Natural killer cell treated with Interleukin-12 subunit alpha and Interleukin-12 subunit beta and Interleukin-15 and Interleukin-18, amount 100 ng/mL, for 72 hours (primary cell): ENCODE measurements at regions not wholly inside any gene's neighbourhood (a gene's known extent, or its start where the extent isn't known, plus 50 kb on each side); places are given as distances from the start of the nearest gene placed in this dataset.
"Not testable (repeated sequence)": the region's sequence is repeated elsewhere in the genome, so short reads cannot be mapped to it uniquely, and the experiment has no call there.

Source experiments
- ATAC-seq, 2 donors: fragments of 150-1000 bp; cut with Tn5 transposase in 1 of 2; sonication (Bioruptor Pico), chemical (Tn5 transposase) in 1 of 2; 2 replicates each; pipeline ENCODE4 v1.10.0; 2021
- DNase-seq: peaks from one replicate; pipeline ENCODE4 v3.0.0; 2022; ENCODE audit warnings: low spot score
- H3K27ac Mint-ChIP-seq, 2 donors: 1 replicate in 1 of 2; 2 replicates in 1 of 2; pipeline ENCODE4 v1.8.0; 2022; ENCODE audit warnings: mixed read lengths in 2 of 2, mild to moderate bottlenecking in 1 of 2, moderate library complexity in 1 of 2
- H3K27me3 Mint-ChIP-seq, 2 donors: 1 replicate in 1 of 2; 2 replicates in 1 of 2; pipeline ENCODE4 v1.8.0; 2022; ENCODE audit warnings: mixed read lengths in 2 of 2
- H3K36me3 Mint-ChIP-seq: one replicate; pipeline ENCODE4 v1.8.0; 2022; ENCODE audit warnings: mixed read lengths
- H3K4me1 Mint-ChIP-seq, 2 donors: 1 replicate in 1 of 2; 2 replicates in 1 of 2; pipeline ENCODE4 v1.8.0; 2022; ENCODE audit warnings: low read depth in 2 of 2, mixed read lengths in 2 of 2, mild to moderate bottlenecking in 1 of 2
- H3K4me3 Mint-ChIP-seq: one replicate; pipeline ENCODE4 v1.8.0; 2022; ENCODE audit warnings: mixed read lengths
- H3K9me3 Mint-ChIP-seq: 2 replicates; pipeline ENCODE4 v1.8.0; 2022; ENCODE audit warnings: mixed read lengths

DNA sequence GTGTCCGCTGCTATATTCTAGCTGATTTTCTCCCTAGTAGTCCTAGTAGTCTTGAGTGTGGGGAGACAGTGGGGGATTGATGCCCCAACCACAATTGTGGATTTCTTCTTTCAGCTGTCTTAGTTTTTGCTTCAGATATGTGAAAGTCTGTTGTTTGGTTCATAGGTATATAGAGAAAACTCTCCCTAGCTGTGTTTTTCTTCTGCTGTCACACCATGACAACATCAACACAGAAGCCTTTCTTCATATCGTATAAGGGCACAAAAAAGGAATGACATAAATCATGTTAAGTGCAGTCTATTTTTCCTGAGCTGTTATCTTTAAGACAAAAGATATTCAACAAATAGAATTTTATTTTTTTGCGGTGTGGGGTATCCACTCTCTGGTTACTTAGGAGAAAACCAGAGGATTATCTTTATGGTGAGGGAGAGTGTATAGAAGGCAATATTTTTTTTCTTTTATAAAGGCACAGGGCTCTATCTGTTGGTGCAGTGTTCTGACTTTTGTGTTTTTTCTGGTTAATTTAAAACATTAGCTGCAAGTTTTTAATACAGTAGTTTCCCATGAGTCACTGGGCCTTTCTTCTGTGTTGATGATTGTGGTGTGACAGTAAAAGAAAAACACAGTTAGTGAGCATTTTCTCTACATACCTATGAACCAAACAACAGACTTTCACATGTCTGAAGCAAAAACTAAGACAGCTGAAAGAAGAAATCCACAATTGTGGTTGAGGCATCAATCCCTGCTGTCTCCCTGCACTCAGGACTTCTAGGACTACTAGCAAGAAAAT is 139.3 kb upstream of the PLGLB2 start:
- not testable (repeated sequence) for H3K27me3 Mint-ChIP-seq, DNase-seq, H3K4me1 Mint-ChIP-seq, H3K36me3 Mint-ChIP-seq, ATAC-seq, H3K27ac Mint-ChIP-seq, H3K4me3 Mint-ChIP-seq, H3K9me3 Mint-ChIP-seq

DNA sequence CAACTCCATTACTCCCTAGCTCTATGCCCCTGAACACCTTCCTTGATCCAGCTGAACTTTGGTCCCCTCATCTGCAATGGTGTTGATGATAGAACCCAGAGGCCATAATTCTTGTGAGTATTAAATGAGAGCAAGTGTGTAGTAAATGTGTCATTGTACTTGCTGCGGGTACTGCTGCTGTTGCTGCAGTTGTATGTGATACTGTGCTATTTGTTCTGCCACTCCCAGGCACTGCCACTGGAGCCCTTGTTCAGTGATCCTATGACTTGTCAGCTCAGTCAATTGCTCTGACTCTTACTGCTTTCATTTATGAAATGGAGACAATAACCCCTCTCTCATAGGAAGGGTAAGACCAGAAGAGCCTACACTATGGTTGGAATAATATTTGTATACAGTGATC is 136.9 kb upstream of the PLGLB2 start:
- H3K9me3 Mint-ChIP-seq, H3K27me3 Mint-ChIP-seq, H3K4me1 Mint-ChIP-seq, ATAC-seq, DNase-seq, H3K4me3 Mint-ChIP-seq, H3K36me3 Mint-ChIP-seq, H3K27ac Mint-ChIP-seq: not testable (repeated sequence)

DNA sequence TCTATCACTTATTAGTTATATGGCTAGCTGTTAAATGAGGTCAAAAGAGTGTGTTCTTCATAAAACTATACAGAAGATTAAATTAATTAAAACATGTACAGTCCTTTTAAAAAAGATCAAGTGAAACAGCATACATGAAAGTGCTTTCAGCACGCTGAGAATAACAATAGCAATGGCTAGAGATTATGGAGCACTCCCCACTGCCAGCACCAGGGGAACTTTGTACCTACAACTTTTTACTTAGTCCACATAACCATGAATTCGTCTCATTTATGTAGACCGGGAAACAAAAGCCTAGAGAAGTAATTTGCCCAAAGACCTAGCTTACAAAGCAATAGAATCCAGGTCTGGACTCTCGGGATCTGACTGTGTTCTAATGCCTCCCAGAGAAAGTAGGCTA is 136.5 kb upstream of the PLGLB2 start:
- not testable (repeated sequence) for H3K36me3 Mint-ChIP-seq, H3K9me3 Mint-ChIP-seq, H3K4me3 Mint-ChIP-seq, DNase-seq, H3K27ac Mint-ChIP-seq, H3K27me3 Mint-ChIP-seq, ATAC-seq, H3K4me1 Mint-ChIP-seq

DNA sequence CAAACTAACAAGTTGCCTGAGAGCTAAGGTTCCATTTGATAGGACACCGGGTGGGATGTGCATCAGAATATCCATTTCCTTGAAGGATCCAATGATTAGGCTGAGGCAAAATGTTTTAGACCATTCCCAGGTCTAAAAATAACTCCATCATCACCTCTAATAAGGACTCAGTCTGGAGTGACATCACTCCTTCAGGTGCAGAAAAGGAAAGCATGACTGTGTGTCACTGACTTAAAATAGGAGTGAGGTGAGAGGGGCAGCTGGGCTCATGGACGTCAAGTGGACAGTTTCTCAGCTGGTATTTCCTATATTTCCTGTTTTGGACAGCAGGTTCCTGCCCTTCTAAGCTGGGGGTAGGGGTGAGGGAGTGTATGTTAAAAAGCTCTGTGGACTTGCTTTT is 135.9 kb upstream of the PLGLB2 start:
- ATAC-seq, H3K36me3 Mint-ChIP-seq, H3K27ac Mint-ChIP-seq, H3K4me1 Mint-ChIP-seq, H3K9me3 Mint-ChIP-seq, H3K27me3 Mint-ChIP-seq, DNase-seq, H3K4me3 Mint-ChIP-seq: not testable (repeated sequence)

DNA sequence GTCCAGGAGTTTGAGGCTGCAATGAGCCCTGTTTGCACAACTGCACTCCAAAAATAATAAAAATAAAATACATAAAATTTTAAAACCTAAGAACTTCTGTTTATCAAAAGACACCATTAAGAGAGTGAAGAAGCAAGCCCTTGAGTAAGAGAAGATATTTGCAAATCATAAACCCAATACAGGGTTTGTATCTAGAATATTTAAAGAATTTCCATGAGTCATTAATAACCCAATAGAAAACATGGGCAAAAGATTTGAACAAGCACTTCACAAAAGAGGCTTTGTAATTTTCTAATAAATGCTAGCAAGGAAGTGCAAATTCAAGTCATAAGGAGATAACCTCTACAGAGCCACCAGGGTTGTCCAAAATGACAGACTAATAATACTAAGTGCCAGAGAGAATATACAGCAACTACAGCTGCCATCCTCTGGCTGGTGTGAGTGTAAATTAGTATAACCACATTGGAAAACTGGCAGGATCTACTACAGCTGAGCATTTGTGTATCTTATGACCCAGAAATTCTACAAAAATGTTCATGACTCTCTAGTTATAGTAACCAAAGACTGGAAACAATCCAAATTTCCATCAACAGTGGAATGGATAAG is 133.0 kb upstream of the PLGLB2 start:
- H3K9me3 Mint-ChIP-seq, H3K27me3 Mint-ChIP-seq, ATAC-seq, H3K27ac Mint-ChIP-seq, H3K4me1 Mint-ChIP-seq, DNase-seq, H3K36me3 Mint-ChIP-seq, H3K4me3 Mint-ChIP-seq: not testable (repeated sequence)

DNA sequence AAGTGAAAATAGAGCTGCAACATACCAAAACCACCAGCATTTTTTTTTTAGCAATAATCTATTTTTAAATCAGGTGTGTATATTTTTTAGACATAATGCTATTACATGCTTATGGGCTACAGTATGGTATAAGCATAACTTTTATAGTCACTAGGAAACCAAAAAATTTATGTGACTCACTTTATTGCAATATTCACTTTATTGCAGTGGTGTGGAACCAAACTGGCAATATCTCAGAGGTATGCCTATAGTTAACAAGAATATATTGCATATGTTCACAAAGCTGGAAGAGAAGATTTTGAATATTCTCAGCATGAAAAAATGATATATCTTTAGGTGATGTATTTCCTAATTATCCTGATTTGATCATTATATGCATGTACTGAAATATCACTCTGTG is 128.8 kb upstream of the PLGLB2 start:
- H3K27me3 Mint-ChIP-seq, ATAC-seq, H3K4me1 Mint-ChIP-seq, DNase-seq, H3K4me3 Mint-ChIP-seq, H3K27ac Mint-ChIP-seq, H3K9me3 Mint-ChIP-seq, H3K36me3 Mint-ChIP-seq: not testable (repeated sequence)

DNA sequence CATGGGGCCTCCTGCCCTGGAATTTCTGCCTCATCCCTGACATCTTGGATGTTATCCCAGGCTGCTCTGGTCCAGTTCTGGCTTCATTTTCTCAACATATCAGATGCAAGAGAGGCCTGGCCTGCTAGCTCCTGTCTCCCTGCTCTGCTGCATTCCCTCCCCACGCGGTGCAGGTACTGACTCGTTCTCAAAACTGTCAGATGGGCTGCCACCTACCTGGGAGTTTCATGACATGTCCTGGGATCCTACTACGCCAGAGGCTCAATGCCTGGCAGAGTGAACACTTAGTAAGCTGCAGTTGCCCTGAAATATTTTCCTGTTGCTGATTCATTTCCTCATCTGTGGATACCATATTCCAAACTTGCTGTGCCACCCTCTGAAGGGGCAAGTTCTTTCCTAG is 126.7 kb upstream of the PLGLB2 start:
- not testable (repeated sequence) for H3K4me1 Mint-ChIP-seq, H3K27me3 Mint-ChIP-seq, ATAC-seq, DNase-seq, H3K4me3 Mint-ChIP-seq, H3K27ac Mint-ChIP-seq, H3K9me3 Mint-ChIP-seq, H3K36me3 Mint-ChIP-seq

DNA sequence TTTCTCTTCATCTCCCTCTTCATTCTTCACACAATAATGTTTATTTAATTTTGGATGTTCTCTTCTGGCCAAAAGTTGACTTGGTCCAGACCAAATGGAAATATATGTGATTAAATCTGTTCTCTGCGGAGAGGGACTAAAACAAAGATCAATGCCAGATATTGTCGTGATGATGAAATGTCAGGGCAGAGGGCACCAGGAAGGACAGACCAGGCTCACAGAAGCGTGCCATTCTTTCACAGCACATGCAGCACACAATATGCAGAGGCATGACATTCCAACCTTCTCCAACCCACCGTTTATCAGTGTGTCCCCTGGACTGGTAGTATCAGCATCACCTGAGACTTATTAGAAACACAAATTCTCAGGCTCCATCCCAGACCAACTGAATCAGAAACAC is 125.2 kb upstream of the PLGLB2 start:
- H3K4me3 Mint-ChIP-seq, H3K36me3 Mint-ChIP-seq, ATAC-seq, H3K9me3 Mint-ChIP-seq, DNase-seq, H3K27me3 Mint-ChIP-seq, H3K4me1 Mint-ChIP-seq, H3K27ac Mint-ChIP-seq: not testable (repeated sequence)

DNA sequence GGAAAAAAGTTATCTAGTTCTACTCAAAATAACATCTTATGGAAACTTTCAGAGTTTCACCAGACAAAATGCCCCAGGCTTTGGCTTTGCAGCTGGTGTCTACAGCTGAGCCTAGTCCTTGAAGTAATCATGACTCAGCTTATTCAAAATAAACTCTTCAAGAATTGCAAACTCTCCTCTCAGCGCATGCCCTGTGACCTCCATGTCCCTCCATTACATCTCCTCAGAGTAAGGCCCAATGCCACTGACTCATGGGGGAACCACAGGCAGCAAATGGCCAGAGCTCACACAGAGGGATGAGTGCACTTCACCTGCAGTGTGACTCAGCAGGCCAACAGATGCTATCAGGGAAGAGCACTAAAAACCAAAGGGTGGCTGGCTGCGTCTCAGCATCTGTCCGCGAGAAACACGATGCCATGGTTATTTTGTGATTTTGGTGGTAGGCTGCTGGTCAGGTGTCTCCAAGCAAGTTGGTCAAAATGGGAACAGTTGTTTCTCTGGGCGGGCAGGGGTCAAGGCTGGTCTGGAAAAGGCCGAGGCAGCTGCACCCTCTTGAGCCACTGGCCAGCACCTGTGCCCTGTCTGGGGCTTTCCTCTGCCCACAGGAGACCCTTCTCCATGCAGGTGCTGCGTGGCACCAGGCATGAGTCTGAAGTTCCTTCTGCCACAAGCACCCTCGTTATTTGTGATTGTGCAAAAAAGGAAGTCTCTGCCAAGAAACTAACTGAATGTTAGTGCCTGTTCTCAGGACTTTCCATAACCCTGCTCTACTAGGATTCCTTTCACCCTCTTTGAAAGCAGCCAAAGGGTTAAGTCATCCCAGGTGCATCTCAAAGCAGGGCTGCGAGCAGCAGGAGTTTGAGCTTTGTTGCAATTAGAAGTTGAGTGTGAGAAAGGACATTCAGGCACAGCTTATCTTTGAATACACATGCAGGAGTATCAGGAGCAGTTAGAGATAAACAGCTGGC is 118.1 kb upstream of the PLGLB2 start:
- not testable (repeated sequence) for H3K27ac Mint-ChIP-seq, H3K27me3 Mint-ChIP-seq, H3K4me1 Mint-ChIP-seq, H3K36me3 Mint-ChIP-seq, H3K9me3 Mint-ChIP-seq, H3K4me3 Mint-ChIP-seq, DNase-seq
- peak; percentile 64 to 81 for ATAC-seq

DNA sequence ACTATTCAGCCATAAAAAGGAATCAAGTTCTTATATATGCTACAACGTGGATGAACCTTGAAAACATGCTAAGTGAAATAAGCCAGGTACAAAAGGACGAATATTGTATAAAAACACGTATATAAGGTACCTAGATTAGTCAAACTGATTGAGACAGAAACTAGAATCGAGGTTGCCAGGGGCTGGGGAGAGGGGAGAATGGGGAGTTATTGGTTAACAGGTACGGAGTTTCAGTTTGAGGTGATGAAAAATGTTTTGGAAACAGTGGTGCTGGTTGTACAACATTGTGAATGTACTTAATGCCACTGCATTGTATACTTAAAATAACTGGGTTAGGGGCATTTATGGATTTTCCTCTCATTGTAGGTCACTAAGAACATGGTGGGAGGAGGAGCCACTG is 117.0 kb upstream of the PLGLB2 start:
- ATAC-seq: peak in 1 of 2 donors; percentile 13

DNA sequence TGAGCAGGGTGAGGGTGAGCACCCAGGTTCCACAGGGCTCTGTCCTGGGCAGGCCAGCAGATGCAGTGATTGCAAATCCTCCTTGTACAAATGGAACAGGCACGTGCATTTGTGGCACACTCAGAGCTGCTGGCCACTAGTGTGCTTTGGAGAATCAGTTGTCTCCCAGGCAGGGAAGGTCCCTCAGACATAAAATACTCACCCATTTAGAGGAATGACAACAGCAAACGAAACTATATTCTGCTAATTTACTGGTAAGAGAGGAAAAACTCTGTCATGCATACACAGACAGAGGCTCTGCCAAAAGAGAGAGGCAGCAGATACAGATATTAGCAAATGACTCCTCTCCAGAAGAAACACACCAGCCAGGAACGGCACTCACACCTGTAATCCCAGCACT is 116.5 kb upstream of the PLGLB2 start:
- H3K9me3 Mint-ChIP-seq, H3K36me3 Mint-ChIP-seq, H3K27me3 Mint-ChIP-seq, DNase-seq, H3K4me1 Mint-ChIP-seq: not testable (repeated sequence)
- Mint-ChIP-seq H3K27ac (peak overlapping the region in 1 of 2 donors; percentile 73), H3K4me3 (peak overlapping the region; percentile 70)
- peak in 1 of 2 donors; percentile 34 for ATAC-seq

More for the DNA sequence above, 117.0 kb upstream of the PLGLB2 start:
- H3K4me1 Mint-ChIP-seq, DNase-seq, H3K27ac Mint-ChIP-seq, H3K4me3 Mint-ChIP-seq, H3K27me3 Mint-ChIP-seq, H3K9me3 Mint-ChIP-seq, H3K36me3 Mint-ChIP-seq: not testable (repeated sequence)

DNA sequence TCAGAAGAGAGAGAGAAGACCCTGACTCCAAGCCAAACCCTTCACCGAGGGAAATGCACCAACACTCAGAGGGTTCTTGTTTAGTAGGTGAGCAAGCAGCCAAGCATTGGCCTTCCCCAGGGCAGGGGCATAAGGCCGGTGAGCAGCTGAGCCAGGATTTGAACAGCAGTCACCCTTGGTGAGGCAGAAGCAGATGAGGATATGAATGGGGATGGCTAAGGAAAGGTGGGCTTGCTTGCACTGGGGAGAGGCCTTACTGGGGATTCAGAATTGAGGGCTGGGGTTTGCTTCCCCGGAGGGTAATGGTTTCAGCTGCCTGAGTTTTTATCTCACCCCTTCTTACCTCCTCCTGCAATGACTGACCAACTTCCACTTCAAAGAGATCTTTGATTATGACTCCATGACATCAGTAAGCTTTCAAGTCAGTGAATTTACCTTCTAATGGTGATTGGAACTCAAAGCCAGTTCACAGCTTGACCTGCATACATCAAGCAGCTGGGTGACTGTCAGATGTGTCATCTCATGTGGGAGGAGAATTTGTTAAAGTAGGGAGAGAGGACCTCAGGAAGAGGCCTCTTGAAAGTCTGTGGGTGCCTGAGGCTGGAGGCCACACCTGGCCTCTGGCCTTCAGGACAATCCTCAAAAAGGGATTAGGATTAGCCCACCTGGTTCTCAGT is 114.5 kb upstream of the PLGLB2 start:
- not testable (repeated sequence) for H3K27me3 Mint-ChIP-seq, H3K4me3 Mint-ChIP-seq, H3K27ac Mint-ChIP-seq, H3K36me3 Mint-ChIP-seq, H3K4me1 Mint-ChIP-seq, DNase-seq, H3K9me3 Mint-ChIP-seq
- ATAC-seq: peak; percentile 26 to 46

DNA sequence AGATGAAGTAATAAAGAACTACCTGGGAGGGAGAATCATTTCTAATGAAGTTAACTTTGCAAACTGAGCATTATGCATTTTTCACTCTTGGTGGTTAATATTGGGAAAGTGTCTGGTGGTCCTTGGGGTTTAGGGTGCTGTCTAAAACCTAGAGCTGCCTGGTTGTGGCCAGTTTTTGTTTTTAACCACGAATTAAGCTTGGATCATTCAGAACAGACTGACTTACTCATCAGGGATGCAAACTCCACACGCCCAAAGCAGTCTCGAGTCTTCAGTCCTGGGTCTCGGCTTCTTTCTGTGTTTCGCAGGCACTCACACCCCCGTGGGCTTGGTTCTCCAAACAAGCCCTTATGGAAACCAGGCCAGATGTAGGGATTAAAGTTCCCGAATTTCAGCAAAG is 113.8 kb upstream of the PLGLB2 start:
- H3K36me3 Mint-ChIP-seq, H3K27ac Mint-ChIP-seq, H3K27me3 Mint-ChIP-seq, H3K4me1 Mint-ChIP-seq, DNase-seq, H3K9me3 Mint-ChIP-seq, H3K4me3 Mint-ChIP-seq: not testable (repeated sequence)
- ATAC-seq: peak; percentile 61 to 78
